MM.1S (cell line): ENCODE measurements at regions not wholly inside any gene's neighbourhood (a gene's known extent, or its start where the extent isn't known, plus 50 kb on each side); places are given as distances from the start of the nearest gene placed in this dataset.

Experiments used
- DNase-seq: peaks from one replicate; pipeline ENCODE4 v3.0.0-alpha.2; 2015
- H2AFZ ChIP-seq: fragments of 300-600 bp; sonication (generic); 2 replicates; pipeline ENCODE4 v1.6.0; 2016; ENCODE audit warnings: antibody characterized with exemption, low read length
- H3F3A ChIP-seq: fragments of 300-600 bp; sonication (generic); 2 replicates; pipeline ENCODE4 v1.6.1; 2016; ENCODE audit warnings: mild to moderate bottlenecking, antibody characterized with exemption, low read length, moderate library complexity, mixed read lengths; ENCODE audit not compliant: insufficient read depth
- H3K27ac ChIP-seq: fragments of 300-600 bp; sonication (generic); 2 replicates; pipeline ENCODE4 v1.5.1; 2016; ENCODE audit warnings: mild to moderate bottlenecking, low read length
- H3K27me3 ChIP-seq: fragments of 300-600 bp; sonication (generic); replicated peaks from 2 replicates; pipeline ENCODE4 v1.6.0; 2016; ENCODE audit warnings: low read length; ENCODE audit not compliant: insufficient read depth
- H3K36me3 ChIP-seq: fragments of 300-600 bp; sonication (generic); replicated peaks from 2 replicates; pipeline ENCODE4 v1.6.1; 2016; ENCODE audit warnings: mild to moderate bottlenecking, low read length, mixed read lengths; ENCODE audit not compliant: insufficient read depth
- H3K4me1 ChIP-seq: fragments of 300-600 bp; sonication (generic); 2 replicates; pipeline ENCODE4 v1.6.1; 2016; ENCODE audit warnings: low read length, mixed read lengths
- H3K4me2 ChIP-seq: fragments of 300-600 bp; sonication (generic); 2 replicates; pipeline ENCODE4 v1.6.0; 2016; ENCODE audit warnings: low read depth, low read length
- H3K4me3 ChIP-seq: fragments of 300-600 bp; sonication (generic); 2 replicates; pipeline ENCODE4 v1.5.1; 2016; ENCODE audit warnings: low read length, mixed read lengths
- H3K79me2 ChIP-seq: fragments of 300-600 bp; sonication (generic); 2 replicates; pipeline ENCODE4 v1.6.1; 2016; ENCODE audit warnings: mixed run types, low read length, mixed read lengths
- H3K9ac ChIP-seq: fragments of 300-600 bp; sonication (generic); 2 replicates; pipeline ENCODE4 v1.6.1; 2016; ENCODE audit warnings: low read length, mixed read lengths
- H3K9me2 ChIP-seq: fragments of 300-600 bp; sonication (generic); replicated peaks from 2 replicates; pipeline ENCODE4 v1.6.1; 2016; ENCODE audit warnings: mild to moderate bottlenecking, low read length, mixed read lengths; ENCODE audit not compliant: insufficient read depth
- H3K9me3 ChIP-seq: fragments of 300-600 bp; sonication (generic); replicated peaks from 2 replicates; pipeline ENCODE4 v1.6.1; 2016; ENCODE audit warnings: mild to moderate bottlenecking, low read length, mixed read lengths; ENCODE audit not compliant: insufficient read depth
- H4K20me1 ChIP-seq: fragments of 300-600 bp; sonication (generic); 2 replicates; pipeline ENCODE4 v1.6.1; 2016; ENCODE audit warnings: mild to moderate bottlenecking, low read length, moderate library complexity, mixed read lengths; ENCODE audit not compliant: insufficient read depth
- EZH2 ChIP-seq: fragments of 300-600 bp; sonication (generic); optimal IDR thresholded peaks from 2 replicates; pipeline ENCODE3; 2017; ENCODE audit warnings: low read depth, mild to moderate bottlenecking, antibody characterized with exemption, low read length, mixed read lengths
- EZH2phosphoT487 ChIP-seq: fragments of 300-600 bp; sonication (generic); IDR thresholded peaks from 2 replicates; pipeline ENCODE4 v1.6.1; 2018; ENCODE audit warnings: antibody characterized with exemption, low read length
- TF ChIP-seq, protein P1 (sequence below): fragments of 300-600 bp; sonication (generic); IDR thresholded peaks from 2 replicates; pipeline ENCODE4 v1.5.1; 2016; ENCODE audit warnings: antibody characterized with exemption, low read length, mixed read lengths

GRCh38 chr7:36054637-36055036 is 98.4 kb upstream of the EEPD1 start:
- Histone ChIP-seq H3K27ac (no peak overlapping the region), H3K4me3 (no peak overlapping the region), H4K20me1 (no peaks in the 10 kb centered on the region; the same call in 1 of the 2 replicates), H3K9me2 (no peaks in the 10 kb centered on the region), H3K36me3 (no peaks in the 10 kb centered on the region), H3F3A (no peaks in the 10 kb centered on the region), H3K4me2 (no peak overlapping the region), H3K4me1 (no peaks in the 10 kb centered on the region), H3K79me2 (no peaks in the 10 kb centered on the region), H3K27me3 (no peaks in the 10 kb centered on the region), H3K9ac (no peak overlapping the region), H2AFZ (no peak overlapping the region), H3K9me3 (no peaks in the 10 kb centered on the region)
- no peak for DNase-seq
- TF ChIP-seq, protein P1, sequence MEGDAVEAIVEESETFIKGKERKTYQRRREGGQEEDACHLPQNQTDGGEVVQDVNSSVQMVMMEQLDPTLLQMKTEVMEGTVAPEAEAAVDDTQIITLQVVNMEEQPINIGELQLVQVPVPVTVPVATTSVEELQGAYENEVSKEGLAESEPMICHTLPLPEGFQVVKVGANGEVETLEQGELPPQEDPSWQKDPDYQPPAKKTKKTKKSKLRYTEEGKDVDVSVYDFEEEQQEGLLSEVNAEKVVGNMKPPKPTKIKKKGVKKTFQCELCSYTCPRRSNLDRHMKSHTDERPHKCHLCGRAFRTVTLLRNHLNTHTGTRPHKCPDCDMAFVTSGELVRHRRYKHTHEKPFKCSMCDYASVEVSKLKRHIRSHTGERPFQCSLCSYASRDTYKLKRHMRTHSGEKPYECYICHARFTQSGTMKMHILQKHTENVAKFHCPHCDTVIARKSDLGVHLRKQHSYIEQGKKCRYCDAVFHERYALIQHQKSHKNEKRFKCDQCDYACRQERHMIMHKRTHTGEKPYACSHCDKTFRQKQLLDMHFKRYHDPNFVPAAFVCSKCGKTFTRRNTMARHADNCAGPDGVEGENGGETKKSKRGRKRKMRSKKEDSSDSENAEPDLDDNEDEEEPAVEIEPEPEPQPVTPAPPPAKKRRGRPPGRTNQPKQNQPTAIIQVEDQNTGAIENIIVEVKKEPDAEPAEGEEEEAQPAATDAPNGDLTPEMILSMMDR = no peak
- no peak for TF ChIP-seq EZH2
- no peak for TF ChIP-seq EZH2phosphoT487

- Histone ChIP-seq H3K79me2 (no peaks in the 10 kb centered on the region), H3K9me2 (no peaks in the 10 kb centered on the region), H2AFZ (no peak overlapping the region), H3K9me3 (no peaks in the 10 kb centered on the region), H3K4me2 (no peak overlapping the region), H3K27ac (no peak overlapping the region), H3K36me3 (no peaks in the 10 kb centered on the region), H3K4me1 (no peaks in the 10 kb centered on the region), H3F3A (no peaks in the 10 kb centered on the region), H3K27me3 (no peaks in the 10 kb centered on the region), H3K9ac (no peak overlapping the region), H4K20me1 (no peaks in the 10 kb centered on the region; the same call in 1 of the 2 replicates), H3K4me3 (no peak overlapping the region)
- DNase-seq = no peak
- TF ChIP-seq EZH2phosphoT487 (no peak), EZH2 (no peak)
- TF ChIP-seq, protein P1 = no peak
Measured at GRCh38 chr7:36055207-36055606, 97.8 kb upstream of the EEPD1 start.

DNA sequence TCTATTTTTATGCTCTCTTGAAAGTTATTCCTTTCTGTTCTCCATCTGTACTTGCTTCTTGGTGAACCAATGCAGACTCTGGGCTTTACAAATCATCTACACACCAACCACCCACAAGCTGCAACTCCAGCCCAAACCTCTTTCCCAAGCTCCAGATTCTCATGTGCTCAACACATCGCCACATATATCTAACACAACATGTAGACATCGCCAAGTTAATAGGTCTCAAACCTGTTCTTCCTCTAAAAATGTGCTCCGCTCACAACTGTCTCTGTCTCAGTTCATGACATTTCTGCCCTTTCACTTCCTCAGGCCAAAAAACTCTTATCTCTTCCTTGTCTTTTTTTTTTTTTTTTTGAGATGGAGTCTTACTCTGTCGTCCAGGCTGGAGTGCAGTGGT is 95.7 kb upstream of the EEPD1 start:
- TF ChIP-seq, protein P1 = no peak
- TF ChIP-seq EZH2 (no peak), EZH2phosphoT487 (no peak)
- Histone ChIP-seq H3K27ac (no peak overlapping the region), H3K27me3 (no peaks in the 10 kb centered on the region), H4K20me1 (no peaks in the 10 kb centered on the region; the same call in 1 of the 2 replicates), H3F3A (no peaks in the 10 kb centered on the region), H3K79me2 (no peaks in the 10 kb centered on the region), H2AFZ (no peak overlapping the region), H3K9me2 (no peaks in the 10 kb centered on the region), H3K4me2 (no peak overlapping the region), H3K9me3 (no peaks in the 10 kb centered on the region), H3K4me3 (no peak overlapping the region), H3K36me3 (no peaks in the 10 kb centered on the region), H3K4me1 (no peaks in the 10 kb centered on the region), H3K9ac (no peak overlapping the region)
- no peak for DNase-seq
